GM23248 (cell line): ENCODE measurements at regions not wholly inside any gene's neighbourhood (a gene's known extent, or its start where the extent isn't known, plus 50 kb on each side); places are given as distances from the start of the nearest gene placed in this dataset.

Experiments used
- DNase-seq: peaks from one replicate; pipeline ENCODE4 v3.0.0-alpha.2; 2015
- H2AFZ ChIP-seq: fragments of 200-600 bp; sonication (generic); 2 replicates; pipeline ENCODE4 v1.6.1; 2016; ENCODE audit warnings: antibody characterized with exemption
- H3F3A ChIP-seq: fragments of 200-600 bp; sonication (generic); 2 replicates; pipeline ENCODE4 v1.6.1; 2016; ENCODE audit warnings: mild to moderate bottlenecking, antibody characterized with exemption, mixed run types; ENCODE audit not compliant: insufficient read depth
- H3K27ac ChIP-seq: fragments of 200-600 bp; sonication (generic); 2 replicates; pipeline ENCODE4 v1.5.1; 2016; ENCODE audit warnings: mild to moderate bottlenecking
- H3K27me3 ChIP-seq: fragments of 200-600 bp; sonication (generic); replicated peaks from 2 replicates; pipeline ENCODE4 v1.6.1; 2016; ENCODE audit warnings: mild to moderate bottlenecking; ENCODE audit not compliant: insufficient read depth
- H3K36me3 ChIP-seq: fragments of 200-600 bp; sonication (generic); 2 replicates; pipeline ENCODE4 v1.6.1; 2016; ENCODE audit warnings: low read depth, mild to moderate bottlenecking
- H3K4me1 ChIP-seq: fragments of 200-600 bp; sonication (generic); 2 replicates; pipeline ENCODE4 v1.6.1; 2016; ENCODE audit warnings: mild to moderate bottlenecking; ENCODE audit not compliant: insufficient read depth
- H3K4me2 ChIP-seq: fragments of 200-600 bp; sonication (generic); one replicate; pipeline ENCODE4 v1.6.1; 2016; ENCODE audit warnings: mild to moderate bottlenecking; ENCODE audit not compliant: unreplicated experiment
- H3K4me3 ChIP-seq: fragments of 200-600 bp; sonication (generic); 2 replicates; pipeline ENCODE4 v1.5.1; 2016; ENCODE audit warnings: mild to moderate bottlenecking
- H3K79me2 ChIP-seq: fragments of 200-600 bp; sonication (generic); 2 replicates; pipeline ENCODE4 v1.6.1; 2016; ENCODE audit warnings: mild to moderate bottlenecking; ENCODE audit not compliant: insufficient read depth
- H3K9ac ChIP-seq: fragments of 200-600 bp; sonication (generic); 2 replicates; pipeline ENCODE4 v1.6.1; 2016; ENCODE audit warnings: mild to moderate bottlenecking
- H3K9me2 ChIP-seq: fragments of 200-600 bp; sonication (generic); 2 replicates; pipeline ENCODE4 v1.6.1; 2016; ENCODE audit warnings: mixed run types, mild to moderate bottlenecking, moderate library complexity; ENCODE audit not compliant: insufficient read depth
- H3K9me3 ChIP-seq: fragments of 200-600 bp; sonication (generic); one replicate; pipeline ENCODE4 v1.6.1; 2017; ENCODE audit warnings: low read depth
- H4K20me1 ChIP-seq: fragments of 200-600 bp; sonication (generic); 2 replicates; pipeline ENCODE4 v1.6.0; 2016; ENCODE audit not compliant: insufficient read depth
- EZH2 ChIP-seq: fragments of 200-600 bp; sonication (generic); IDR thresholded peaks from 2 replicates; pipeline ENCODE4 v1.6.1; 2018; ENCODE audit warnings: antibody characterized with exemption, mild to moderate bottlenecking; ENCODE audit not compliant: insufficient read depth, poor library complexity, severe bottlenecking
- EZH2phosphoT487 ChIP-seq: fragments of 200-600 bp; sonication (generic); IDR thresholded peaks from 2 replicates; pipeline ENCODE4 v1.6.1; 2018; ENCODE audit warnings: antibody characterized with exemption, moderate library complexity, mild to moderate bottlenecking, low read depth; ENCODE audit not compliant: insufficient read depth
- WGBS, 2 experiments: methylation state at CpG; one replicate each; pipeline ENCODE4 v1.1.6; 2015 to 2017; ENCODE audit warnings: low lambda C conversion rate in 2 of 2, low coverage in 1 of 2; ENCODE audit errors: missing lambda C conversion rate in 2 of 2; 5-methylcytosine and 5-hydroxymethylcytosine counted together
- in situ Hi-C: fragments of 300-500 bp; cut with MboI; formaldehyde crosslinking; loops from 2 replicates; pipeline ENCODE4 v1.15.0; 2020

- no peak for DNase-seq
- no peaks in the 10 kb centered on the region for H3K9me3 ChIP-seq
- H3K4me3 ChIP-seq, result no peak overlapping the region
- no peaks in the 10 kb centered on the region for H4K20me1 ChIP-seq
- no peak overlapping the region for H3K9ac ChIP-seq
- no peak for TF ChIP-seq EZH2phosphoT487
- TF ChIP-seq EZH2, result no peak
- H3K36me3 ChIP-seq, result no peaks in the 10 kb centered on the region
- no peak overlapping the region for H2AFZ ChIP-seq
- no peak overlapping the region for H3K4me2 ChIP-seq
- no peaks in the 10 kb centered on the region for H3K9me2 ChIP-seq
- in situ Hi-C loops, result no loop called here
- peaks cover 37% of the 10 kb centered on the region for H3K4me1 ChIP-seq
- H3F3A ChIP-seq, result peaks cover 12% of the 10 kb centered on the region; the same call in 1 of the 2 replicates
- no peaks in the 10 kb centered on the region for H3K79me2 ChIP-seq
- no peaks in the 10 kb centered on the region for H3K27me3 ChIP-seq
- 73 to 79% methylated on average over 3 of the region's 3 CpGs for WGBS, 2 experiments
- H3K27ac ChIP-seq, result no peak overlapping the region
Observed at GRCh38 chr12:42963988-42964387, 374.4 kb upstream of the PRICKLE1 start.

GRCh38 chr12:42962384-42962783 lies 372.8 kb upstream of the PRICKLE1 start:
- in situ Hi-C loops, result no loop called here
- no peaks in the 10 kb centered on the region for H3K79me2 ChIP-seq
- H2AFZ ChIP-seq, result no peak overlapping the region
- no peak overlapping the region for H3K27ac ChIP-seq
- H3K9me2 ChIP-seq, result no peaks in the 10 kb centered on the region
- no peaks in the 10 kb centered on the region for H4K20me1 ChIP-seq
- H3K4me3 ChIP-seq, result no peak overlapping the region
- H3K4me2 ChIP-seq, result no peak overlapping the region
- 88 to 90% methylated on average over 2 of the region's 2 CpGs for WGBS, 2 experiments
- DNase-seq, result no peak
- no peaks in the 10 kb centered on the region for H3K9me3 ChIP-seq
- H3K36me3 ChIP-seq, result no peaks in the 10 kb centered on the region
- H3K27me3 ChIP-seq, result no peaks in the 10 kb centered on the region
- H3K9ac ChIP-seq, result no peak overlapping the region
- H3F3A ChIP-seq, result peaks cover 18% of the 10 kb centered on the region
- peaks cover 43% of the 10 kb centered on the region for H3K4me1 ChIP-seq
- no peak for TF ChIP-seq EZH2phosphoT487
- TF ChIP-seq EZH2, result no peak

- H2AFZ ChIP-seq, result no peak overlapping the region
- no peak overlapping the region for H3K9ac ChIP-seq
- H3K27ac ChIP-seq, result peak overlapping the region; percentile 11; the same call in 1 of the 2 replicates
- no peak for TF ChIP-seq EZH2
- TF ChIP-seq EZH2phosphoT487, result no peak
- no peaks in the 10 kb centered on the region for H3K9me2 ChIP-seq
- peaks cover 18% of the 10 kb centered on the region for H3F3A ChIP-seq
- WGBS, 2 experiments, result 36 to 40% methylated on average over 3 of the region's 3 CpGs
- no peaks in the 10 kb centered on the region for H3K36me3 ChIP-seq
- no peaks in the 10 kb centered on the region for H3K9me3 ChIP-seq
- H3K4me3 ChIP-seq, result no peak overlapping the region
- peak overlapping the region; percentile 68 for H3K4me2 ChIP-seq
- in situ Hi-C loops, result no loop called here
- no peaks in the 10 kb centered on the region for H3K27me3 ChIP-seq
- H4K20me1 ChIP-seq, result no peaks in the 10 kb centered on the region
- H3K4me1 ChIP-seq, result peaks cover 43% of the 10 kb centered on the region
- H3K79me2 ChIP-seq, result no peaks in the 10 kb centered on the region
- DNase-seq, result peak; percentile 55
Observed at GRCh38 chr12:42961395-42961794, 371.8 kb upstream of the PRICKLE1 start.

GRCh38 chr12:42960087-42960527 lies 370.6 kb upstream of the PRICKLE1 start:
- DNase-seq, result peak; percentile 3
- H3K9ac ChIP-seq, result no peak overlapping the region

GRCh38 chr12:42958291-42958674 lies 368.7 kb upstream of the PRICKLE1 start:
- TF ChIP-seq EZH2, result no peak
- Histone ChIP-seq H3F3A (peaks cover 18% of the 10 kb centered on the region), H3K36me3 (no peaks in the 10 kb centered on the region), H3K9me3 (no peaks in the 10 kb centered on the region), H4K20me1 (no peaks in the 10 kb centered on the region), H3K4me3 (no peak overlapping the region), H2AFZ (no peak overlapping the region), H3K4me1 (peaks cover 40% of the 10 kb centered on the region), H3K27ac (no peak overlapping the region), H3K9ac (no peak overlapping the region), H3K27me3 (no peaks in the 10 kb centered on the region), H3K9me2 (no peaks in the 10 kb centered on the region), H3K4me2 (no peak overlapping the region), H3K79me2 (no peaks in the 10 kb centered on the region)
- no peak for DNase-seq
- 89 to 96% methylated on average over 1 of the region's 1 CpG for WGBS, 2 experiments
- in situ Hi-C loops, result no loop called here

More at GRCh38 chr12:42960087-42960527, 370.6 kb upstream of the PRICKLE1 start:
- H3K36me3 ChIP-seq, result no peaks in the 10 kb centered on the region
- no peaks in the 10 kb centered on the region for H3K27me3 ChIP-seq
- H3K4me3 ChIP-seq, result no peak overlapping the region
- no peak overlapping the region for H3K27ac ChIP-seq
- TF ChIP-seq EZH2phosphoT487 (no peak), EZH2 (no peak)
- 74 to 77% methylated on average over 4 of the region's 4 CpGs for WGBS, 2 experiments
- peak overlapping the region; percentile 6 for H3K4me2 ChIP-seq
- H3K4me1 ChIP-seq, result peaks cover 43% of the 10 kb centered on the region
- H2AFZ ChIP-seq, result no peak overlapping the region
- H3F3A ChIP-seq, result peaks cover 18% of the 10 kb centered on the region
- H3K79me2 ChIP-seq, result no peaks in the 10 kb centered on the region
- no peaks in the 10 kb centered on the region for H3K9me2 ChIP-seq
- in situ Hi-C loops, result no loop called here
- H3K9me3 ChIP-seq, result no peaks in the 10 kb centered on the region
- H4K20me1 ChIP-seq, result no peaks in the 10 kb centered on the region
